ENCODE measurements at regions not wholly inside any gene's neighbourhood (a gene's known extent, or its start where the extent isn't known, plus 50 kb on each side); places are given as distances from the start of the nearest gene placed in this dataset.

DNA sequence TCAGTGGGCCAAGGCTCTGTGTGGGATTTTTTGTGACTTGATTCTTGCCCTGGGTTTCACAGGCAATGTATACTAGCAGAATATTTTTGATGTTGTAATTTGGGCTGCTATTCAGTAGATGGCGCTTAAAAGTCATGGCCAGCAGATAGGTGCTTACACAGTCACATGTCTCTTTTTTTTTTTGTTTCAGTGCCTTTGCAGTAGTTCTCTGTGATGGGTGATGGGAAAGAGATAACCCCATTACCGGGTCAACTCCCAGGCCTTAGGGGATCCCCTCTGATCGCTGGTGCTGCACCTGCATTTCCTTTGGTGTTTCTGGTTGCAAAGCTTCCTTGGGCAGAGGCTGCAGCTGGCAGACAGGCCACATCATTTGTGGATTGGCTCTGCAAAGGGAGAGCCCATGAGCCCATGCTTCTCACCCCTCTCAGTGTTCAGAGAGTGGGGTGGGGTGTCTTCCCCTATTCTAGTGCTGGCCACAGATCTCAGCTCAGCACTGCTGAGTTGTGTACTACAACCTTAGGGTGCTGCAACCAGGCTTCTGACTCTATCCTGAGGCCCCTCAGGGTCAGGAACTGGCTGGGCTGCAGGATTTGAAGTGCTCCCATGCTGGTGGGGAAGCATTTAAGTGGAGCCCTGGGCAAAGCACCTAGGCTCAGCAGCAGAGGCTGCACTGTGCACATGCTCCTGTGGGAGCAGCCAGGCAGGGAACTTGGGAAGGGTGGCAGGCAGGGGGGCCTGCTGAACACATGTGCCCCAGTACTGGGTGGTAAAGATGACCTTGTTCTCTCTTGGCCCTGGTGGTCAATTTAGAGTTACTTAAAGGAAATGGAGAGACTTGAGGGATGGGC is 219.8 kb upstream of the SPHKAP start (continued):
- no peak for TF ChIP-seq ESRRG (CRISPR knock-in tag; IDR thresholded peaks at IDR 0.05)
- TF ChIP-seq PPARA (CRISPR knock-in tag; IDR thresholded peaks at IDR 0.05; ENCODE audit: borderline replicate concordance): no peak
- TF ChIP-seq ISL1 (CRISPR knock-in tag; IDR thresholded peaks at IDR 0.05): no peak
- TF ChIP-seq ZFP3 (CRISPR knock-in tag; IDR thresholded peaks at IDR 0.05): no peak

DNA sequence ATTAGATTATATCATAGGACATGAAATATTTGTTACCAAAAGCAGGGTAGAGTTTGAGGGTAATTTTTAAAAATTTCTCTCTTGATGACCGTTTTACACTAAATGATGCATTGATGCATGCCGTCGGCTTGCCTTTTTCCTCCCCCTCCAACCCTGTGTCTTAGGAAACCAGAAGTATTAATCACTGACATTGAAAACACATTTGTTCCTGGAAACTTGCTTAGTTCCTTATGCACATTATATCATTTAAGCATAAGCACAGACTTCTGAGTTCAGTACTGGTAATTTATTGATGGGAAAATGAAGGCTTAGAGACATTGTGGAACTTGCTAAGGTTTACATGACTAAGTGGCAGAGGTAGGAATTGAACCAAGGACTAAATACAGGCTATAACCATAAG is 206.3 kb upstream of the SPHKAP start:
- TF ChIP-seq BACH2 (CRISPR knock-in tag; IDR thresholded peaks at IDR 0.05; ENCODE audit: borderline replicate concordance): no peak
- TF ChIP-seq OSR1 (CRISPR knock-in tag; IDR thresholded peaks at IDR 0.05): no peak
- TF ChIP-seq CSDC2 (CRISPR knock-in tag; IDR thresholded peaks at IDR 0.05): no peak
- no peak for TF ChIP-seq RARB (CRISPR knock-in tag; IDR thresholded peaks at IDR 0.05)
- no peak for TF ChIP-seq ARNTL (CRISPR knock-in tag; IDR thresholded peaks at IDR 0.05; ENCODE audit: borderline replicate concordance, low read depth)
- TF ChIP-seq ZFP30 (CRISPR knock-in tag; IDR thresholded peaks at IDR 0.05): no peak
- no peak for TF ChIP-seq ZNF70 (CRISPR knock-in tag; IDR thresholded peaks at IDR 0.05)
- TF ChIP-seq ESRRG (CRISPR knock-in tag; IDR thresholded peaks at IDR 0.05): no peak
- TF ChIP-seq, protein P1, sequence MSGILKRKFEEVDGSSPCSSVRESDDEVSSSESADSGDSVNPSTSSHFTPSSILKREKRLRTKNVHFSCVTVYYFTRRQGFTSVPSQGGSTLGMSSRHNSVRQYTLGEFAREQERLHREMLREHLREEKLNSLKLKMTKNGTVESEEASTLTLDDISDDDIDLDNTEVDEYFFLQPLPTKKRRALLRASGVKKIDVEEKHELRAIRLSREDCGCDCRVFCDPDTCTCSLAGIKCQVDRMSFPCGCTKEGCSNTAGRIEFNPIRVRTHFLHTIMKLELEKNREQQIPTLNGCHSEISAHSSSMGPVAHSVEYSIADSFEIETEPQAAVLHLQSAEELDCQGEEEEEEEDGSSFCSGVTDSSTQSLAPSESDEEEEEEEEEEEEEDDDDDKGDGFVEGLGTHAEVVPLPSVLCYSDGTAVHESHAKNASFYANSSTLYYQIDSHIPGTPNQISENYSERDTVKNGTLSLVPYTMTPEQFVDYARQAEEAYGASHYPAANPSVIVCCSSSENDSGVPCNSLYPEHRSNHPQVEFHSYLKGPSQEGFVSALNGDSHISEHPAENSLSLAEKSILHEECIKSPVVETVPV (CRISPR knock-in tag; IDR thresholded peaks at IDR 0.05): no peak
- no peak for TF ChIP-seq ZC3H10 (CRISPR knock-in tag; IDR thresholded peaks at IDR 0.05)
- TF ChIP-seq, protein P2, sequence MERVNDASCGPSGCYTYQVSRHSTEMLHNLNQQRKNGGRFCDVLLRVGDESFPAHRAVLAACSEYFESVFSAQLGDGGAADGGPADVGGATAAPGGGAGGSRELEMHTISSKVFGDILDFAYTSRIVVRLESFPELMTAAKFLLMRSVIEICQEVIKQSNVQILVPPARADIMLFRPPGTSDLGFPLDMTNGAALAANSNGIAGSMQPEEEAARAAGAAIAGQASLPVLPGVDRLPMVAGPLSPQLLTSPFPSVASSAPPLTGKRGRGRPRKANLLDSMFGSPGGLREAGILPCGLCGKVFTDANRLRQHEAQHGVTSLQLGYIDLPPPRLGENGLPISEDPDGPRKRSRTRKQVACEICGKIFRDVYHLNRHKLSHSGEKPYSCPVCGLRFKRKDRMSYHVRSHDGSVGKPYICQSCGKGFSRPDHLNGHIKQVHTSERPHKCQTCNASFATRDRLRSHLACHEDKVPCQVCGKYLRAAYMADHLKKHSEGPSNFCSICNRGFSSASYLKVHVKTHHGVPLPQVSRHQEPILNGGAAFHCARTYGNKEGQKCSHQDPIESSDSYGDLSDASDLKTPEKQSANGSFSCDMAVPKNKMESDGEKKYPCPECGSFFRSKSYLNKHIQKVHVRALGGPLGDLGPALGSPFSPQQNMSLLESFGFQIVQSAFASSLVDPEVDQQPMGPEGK (CRISPR knock-in tag; IDR thresholded peaks at IDR 0.05; ENCODE audit: borderline replicate concordance): no peak
- TF ChIP-seq GLIS3 (CRISPR knock-in tag; IDR thresholded peaks at IDR 0.05): no peak
- TF ChIP-seq, protein P3, sequence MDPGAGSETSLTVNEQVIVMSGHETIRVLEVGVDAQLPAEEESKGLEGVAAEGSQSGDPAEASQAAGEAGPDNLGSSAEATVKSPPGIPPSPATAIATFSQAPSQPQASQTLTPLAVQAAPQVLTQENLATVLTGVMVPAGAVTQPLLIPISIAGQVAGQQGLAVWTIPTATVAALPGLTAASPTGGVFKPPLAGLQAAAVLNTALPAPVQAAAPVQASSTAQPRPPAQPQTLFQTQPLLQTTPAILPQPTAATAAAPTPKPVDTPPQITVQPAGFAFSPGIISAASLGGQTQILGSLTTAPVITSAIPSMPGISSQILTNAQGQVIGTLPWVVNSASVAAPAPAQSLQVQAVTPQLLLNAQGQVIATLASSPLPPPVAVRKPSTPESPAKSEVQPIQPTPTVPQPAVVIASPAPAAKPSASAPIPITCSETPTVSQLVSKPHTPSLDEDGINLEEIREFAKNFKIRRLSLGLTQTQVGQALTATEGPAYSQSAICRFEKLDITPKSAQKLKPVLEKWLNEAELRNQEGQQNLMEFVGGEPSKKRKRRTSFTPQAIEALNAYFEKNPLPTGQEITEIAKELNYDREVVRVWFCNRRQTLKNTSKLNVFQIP (CRISPR knock-in tag; IDR thresholded peaks at IDR 0.05; ENCODE audit: borderline replicate concordance, low read depth): no peak
- no peak for TF ChIP-seq TCF4 (CRISPR knock-in tag; IDR thresholded peaks at IDR 0.05; ENCODE audit: borderline replicate concordance)
- TF ChIP-seq ZNF565 (CRISPR knock-in tag; conservative IDR thresholded peaks at IDR 0.05; ENCODE audit: low read depth): no peak
- no peak for TF ChIP-seq ISL1 (CRISPR knock-in tag; IDR thresholded peaks at IDR 0.05)
- TF ChIP-seq, protein P4, sequence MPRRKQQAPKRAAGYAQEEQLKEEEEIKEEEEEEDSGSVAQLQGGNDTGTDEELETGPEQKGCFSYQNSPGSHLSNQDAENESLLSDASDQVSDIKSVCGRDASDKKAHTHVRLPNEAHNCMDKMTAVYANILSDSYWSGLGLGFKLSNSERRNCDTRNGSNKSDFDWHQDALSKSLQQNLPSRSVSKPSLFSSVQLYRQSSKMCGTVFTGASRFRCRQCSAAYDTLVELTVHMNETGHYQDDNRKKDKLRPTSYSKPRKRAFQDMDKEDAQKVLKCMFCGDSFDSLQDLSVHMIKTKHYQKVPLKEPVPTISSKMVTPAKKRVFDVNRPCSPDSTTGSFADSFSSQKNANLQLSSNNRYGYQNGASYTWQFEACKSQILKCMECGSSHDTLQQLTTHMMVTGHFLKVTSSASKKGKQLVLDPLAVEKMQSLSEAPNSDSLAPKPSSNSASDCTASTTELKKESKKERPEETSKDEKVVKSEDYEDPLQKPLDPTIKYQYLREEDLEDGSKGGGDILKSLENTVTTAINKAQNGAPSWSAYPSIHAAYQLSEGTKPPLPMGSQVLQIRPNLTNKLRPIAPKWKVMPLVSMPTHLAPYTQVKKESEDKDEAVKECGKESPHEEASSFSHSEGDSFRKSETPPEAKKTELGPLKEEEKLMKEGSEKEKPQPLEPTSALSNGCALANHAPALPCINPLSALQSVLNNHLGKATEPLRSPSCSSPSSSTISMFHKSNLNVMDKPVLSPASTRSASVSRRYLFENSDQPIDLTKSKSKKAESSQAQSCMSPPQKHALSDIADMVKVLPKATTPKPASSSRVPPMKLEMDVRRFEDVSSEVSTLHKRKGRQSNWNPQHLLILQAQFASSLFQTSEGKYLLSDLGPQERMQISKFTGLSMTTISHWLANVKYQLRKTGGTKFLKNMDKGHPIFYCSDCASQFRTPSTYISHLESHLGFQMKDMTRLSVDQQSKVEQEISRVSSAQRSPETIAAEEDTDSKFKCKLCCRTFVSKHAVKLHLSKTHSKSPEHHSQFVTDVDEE (CRISPR knock-in tag; IDR thresholded peaks at IDR 0.05): no peak
- no peak for TF ChIP-seq ZNF8 (CRISPR knock-in tag; IDR thresholded peaks at IDR 0.05)
- TF ChIP-seq PPARA (CRISPR knock-in tag; IDR thresholded peaks at IDR 0.05; ENCODE audit: borderline replicate concordance): no peak
- TF ChIP-seq SNAI2 (CRISPR knock-in tag; IDR thresholded peaks at IDR 0.05): no peak
- ATAC-seq: no peak

DNA sequence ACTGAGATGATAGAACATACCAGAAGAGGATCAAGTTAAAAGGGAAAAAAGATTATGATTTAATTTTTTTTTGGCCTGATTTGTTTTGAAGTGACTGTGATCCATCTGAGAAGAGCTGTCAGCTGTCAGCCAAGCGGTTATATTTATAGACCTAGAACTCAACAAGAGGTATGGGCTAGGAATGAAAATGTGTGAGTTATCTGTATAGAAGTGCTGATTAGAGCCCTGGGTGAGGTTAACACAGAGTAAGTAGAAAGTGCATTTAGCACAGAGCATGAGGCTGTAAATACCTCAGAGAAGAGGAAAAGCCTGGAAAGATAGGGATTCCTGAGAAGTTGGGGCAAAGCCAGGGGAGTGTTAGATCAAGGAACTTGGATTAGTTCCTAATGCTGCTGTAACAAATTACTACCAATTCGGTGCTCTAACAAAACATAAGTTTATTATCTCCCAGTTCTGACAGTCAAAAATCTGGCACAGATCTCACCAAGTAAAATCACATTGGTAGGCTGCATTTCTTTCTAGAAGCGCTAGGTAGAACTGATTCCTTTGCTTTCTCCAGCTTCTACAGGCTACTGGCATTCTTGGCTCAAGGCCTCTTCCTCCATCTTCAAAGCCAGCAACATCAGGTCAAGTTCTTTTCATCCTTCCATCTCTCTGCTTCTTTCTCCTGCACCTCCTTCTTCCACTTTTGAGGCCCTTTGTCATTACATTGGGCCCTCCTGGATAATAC is 197.4 kb upstream of the SPHKAP start:
- peak; percentile 79 for ATAC-seq
- no peak for TF ChIP-seq BACH2 (CRISPR knock-in tag; IDR thresholded peaks at IDR 0.05; ENCODE audit: borderline replicate concordance)
- TF ChIP-seq, protein P3 (CRISPR knock-in tag; IDR thresholded peaks at IDR 0.05; ENCODE audit: borderline replicate concordance, low read depth): no peak
- TF ChIP-seq ZNF565 (CRISPR knock-in tag; conservative IDR thresholded peaks at IDR 0.05; ENCODE audit: low read depth): no peak
- TF ChIP-seq TOX (CRISPR knock-in tag; IDR thresholded peaks at IDR 0.05; ENCODE audit: borderline replicate concordance): no peak
- TF ChIP-seq ZNF70 (CRISPR knock-in tag; IDR thresholded peaks at IDR 0.05): no peak
- no peak for TF ChIP-seq TCF4 (CRISPR knock-in tag; IDR thresholded peaks at IDR 0.05; ENCODE audit: borderline replicate concordance)
- TF ChIP-seq, protein P4 (CRISPR knock-in tag; IDR thresholded peaks at IDR 0.05): no peak
- TF ChIP-seq ZFP3 (CRISPR knock-in tag; IDR thresholded peaks at IDR 0.05): no peak
- TF ChIP-seq OSR1 (CRISPR knock-in tag; IDR thresholded peaks at IDR 0.05): no peak
- TF ChIP-seq ISL1 (CRISPR knock-in tag; IDR thresholded peaks at IDR 0.05): no peak
- no peak for TF ChIP-seq ARNTL (CRISPR knock-in tag; IDR thresholded peaks at IDR 0.05; ENCODE audit: borderline replicate concordance, low read depth)
- no peak for TF ChIP-seq ZFP30 (CRISPR knock-in tag; IDR thresholded peaks at IDR 0.05)
- TF ChIP-seq ZNF8 (CRISPR knock-in tag; IDR thresholded peaks at IDR 0.05): no peak

All from SK-N-SH treated with all-trans-retinoic acid at 6 μM for 48 hours (cell line).